Uterus (tissue), 2 donors: ENCODE measurements at regions not wholly inside any gene's neighbourhood (a gene's known extent, or its start where the extent isn't known, plus 50 kb on each side); places are given as distances from the start of the nearest gene placed in this dataset.

Source experiments
- POLR2A ChIP-seq, 2 donors: fragments of 450-650 bp; IDR thresholded peaks; one replicate each; pipeline ENCODE4 v1.6.1; 2016; ENCODE audit warnings: antibody characterized with exemption in 2 of 2, mild to moderate bottlenecking in 1 of 2, moderate library complexity in 1 of 2
- TF ChIP-seq, protein P1 (sequence below), 4 experiments: fragments of 200-600 bp in 2 of 4; fragments of 450-650 bp in 2 of 4; sonication (generic) in 2 of 4; IDR thresholded peaks; one replicate each; pipeline ENCODE4 v1.5.1; 2016 to 2019; ENCODE audit warnings: antibody characterized with exemption in 4 of 4, mild to moderate bottlenecking in 2 of 4, moderate library complexity in 1 of 4

DNA sequence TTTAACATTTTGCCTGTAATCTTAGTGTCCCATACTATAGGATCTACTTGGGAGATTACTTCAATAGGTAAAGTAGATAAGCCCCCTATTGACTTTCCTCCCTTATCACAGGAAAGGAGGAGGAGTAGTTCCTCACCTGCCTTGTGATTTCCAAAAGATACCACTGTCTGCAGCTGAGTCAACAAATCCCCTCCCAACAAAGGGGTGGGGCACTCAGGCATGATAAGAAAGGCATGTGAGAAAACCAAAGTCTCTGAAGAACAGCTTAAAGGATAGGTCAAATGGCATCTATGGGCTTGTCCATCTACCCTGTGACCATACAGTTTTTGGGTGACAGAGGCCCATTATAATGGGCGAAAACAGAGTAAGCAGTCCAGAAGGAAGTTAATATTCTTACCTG, 71.3 kb upstream of the WNT7A start:
- TF ChIP-seq, protein P1, sequence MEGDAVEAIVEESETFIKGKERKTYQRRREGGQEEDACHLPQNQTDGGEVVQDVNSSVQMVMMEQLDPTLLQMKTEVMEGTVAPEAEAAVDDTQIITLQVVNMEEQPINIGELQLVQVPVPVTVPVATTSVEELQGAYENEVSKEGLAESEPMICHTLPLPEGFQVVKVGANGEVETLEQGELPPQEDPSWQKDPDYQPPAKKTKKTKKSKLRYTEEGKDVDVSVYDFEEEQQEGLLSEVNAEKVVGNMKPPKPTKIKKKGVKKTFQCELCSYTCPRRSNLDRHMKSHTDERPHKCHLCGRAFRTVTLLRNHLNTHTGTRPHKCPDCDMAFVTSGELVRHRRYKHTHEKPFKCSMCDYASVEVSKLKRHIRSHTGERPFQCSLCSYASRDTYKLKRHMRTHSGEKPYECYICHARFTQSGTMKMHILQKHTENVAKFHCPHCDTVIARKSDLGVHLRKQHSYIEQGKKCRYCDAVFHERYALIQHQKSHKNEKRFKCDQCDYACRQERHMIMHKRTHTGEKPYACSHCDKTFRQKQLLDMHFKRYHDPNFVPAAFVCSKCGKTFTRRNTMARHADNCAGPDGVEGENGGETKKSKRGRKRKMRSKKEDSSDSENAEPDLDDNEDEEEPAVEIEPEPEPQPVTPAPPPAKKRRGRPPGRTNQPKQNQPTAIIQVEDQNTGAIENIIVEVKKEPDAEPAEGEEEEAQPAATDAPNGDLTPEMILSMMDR (IDR thresholded peaks at IDR 0.05): no peak
- TF ChIP-seq POLR2A (IDR thresholded peaks at IDR 0.05): no peak
